ENCODE measurements at regions not wholly inside any gene's neighbourhood (a gene's known extent, or its start where the extent isn't known, plus 50 kb on each side); places are given as distances from the start of the nearest gene placed in this dataset.

- TF ChIP-seq POLR2A (IDR thresholded peaks at IDR 0.05) = no peak
- TF ChIP-seq CTCF (IDR thresholded peaks at IDR 0.05) = no peak
These were observed 328.2 kb upstream of the JAG1 start for GRCh38 chr20:11001764-11002540.
